ENCODE measurements at regions not wholly inside any gene's neighbourhood (a gene's known extent, or its start where the extent isn't known, plus 50 kb on each side); places are given as distances from the start of the nearest gene placed in this dataset.

GRCh38 chr13:63540061-63540460 is 2124.4 kb upstream of the PCDH20 start:
- Histone ChIP-seq H3K27me3 (replicated peaks in 1 of 2; ENCODE audit: control insufficient read depth in 2 of 2, insufficient read depth in 2 of 2, low read length in 1 of 2) (no peaks in the 10 kb centered on the region), H3K4me2 (ENCODE audit: control insufficient read depth, insufficient read depth) (no peak overlapping the region), H3K4me1 (ENCODE audit: control insufficient read depth, insufficient read depth, low read length) (no peaks in the 10 kb centered on the region), H4K20me1 (ENCODE audit: control insufficient read depth, insufficient read depth) (no peaks in the 10 kb centered on the region), H2AFZ (ENCODE audit: control insufficient read depth, low read depth, low read length) (no peak overlapping the region), H3K79me2 (ENCODE audit: control insufficient read depth, insufficient read depth, low read length) (no peaks in the 10 kb centered on the region), H3K27ac (ENCODE audit: control insufficient read depth, insufficient read depth) (no peak overlapping the region), H3K9ac (ENCODE audit: control insufficient read depth, insufficient read depth, low read length) (no peak overlapping the region), H3K36me3 (ENCODE audit: control insufficient read depth in 2 of 2, insufficient read depth in 2 of 2, low read length in 1 of 2) (no peaks in the 10 kb centered on the region), H3K4me3 (no peak overlapping the region), H3K9me3 (replicated peaks; ENCODE audit: control insufficient read depth, insufficient read depth, low read length) (no peaks in the 10 kb centered on the region)
- intact Hi-C loops (cut with micrococcal nuclease; ENCODE audit: unreplicated experiment) (no loop called here), in situ Hi-C loops (cut with MboI) (no loop called here)
- no TSS peak for BruUV-seq (replicated peaks)
- no peak for TF ChIP-seq MTA3 (IDR thresholded peaks at IDR 0.05; ENCODE audit: borderline replicate concordance, low read length)
- SMC1A ChIA-PET (ENCODE audit: uncharacterized antibody, unreplicated experiment) = no interaction called here
- 0% methylated on average over 1 of the region's 1 CpG for WGBS (ENCODE audit: insufficient coverage, insufficient replicate concordance, low lambda C conversion rate, missing lambda C conversion rate)
- CTCF ChIA-PET = no interaction called here
- ATAC-seq (no peak), DNase-seq (ENCODE audit: low read depth, low spot score) (no peak), FAIRE-seq (no peak)
- POLR2A ChIA-PET = no interaction called here
- RAD21 ChIA-PET (ENCODE audit: unreplicated experiment) = no interaction called here

DNA sequence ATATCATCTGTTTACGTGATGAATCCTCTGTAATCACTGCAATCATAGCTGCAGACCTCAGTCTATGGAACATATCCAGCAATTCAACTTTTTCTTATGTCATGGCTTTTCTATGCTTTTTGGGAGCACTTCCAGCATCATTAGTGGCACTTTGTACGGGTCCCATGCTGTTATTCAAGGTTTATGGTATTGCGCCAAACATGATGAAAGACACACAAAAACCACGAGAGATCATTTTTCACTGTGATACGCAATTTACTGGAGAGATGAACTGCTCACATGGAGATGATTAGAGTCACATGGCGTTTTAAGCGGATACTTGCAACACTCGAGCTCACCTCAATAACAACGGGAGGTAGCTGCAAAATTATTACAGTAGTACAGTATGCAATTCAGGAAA is 2101.7 kb upstream of the PCDH20 start:
- H3K4me1 ChIP-seq (ENCODE audit: control insufficient read depth, insufficient read depth, low read length) = no peaks in the 10 kb centered on the region
- no peak overlapping the region for H3K27ac ChIP-seq (ENCODE audit: control insufficient read depth, insufficient read depth)
- no peak for FAIRE-seq
- RAD21 ChIA-PET (ENCODE audit: unreplicated experiment) = no interaction called here
- no peaks in the 10 kb centered on the region for H4K20me1 ChIP-seq (ENCODE audit: control insufficient read depth, insufficient read depth)
- H3K4me2 ChIP-seq (ENCODE audit: control insufficient read depth, insufficient read depth) = no peak overlapping the region
- POLR2A ChIA-PET = no interaction called here
- no peaks in the 10 kb centered on the region for H3K36me3 ChIP-seq (ENCODE audit: control insufficient read depth in 2 of 2, insufficient read depth in 2 of 2, low read length in 1 of 2)
- SMC1A ChIA-PET (ENCODE audit: uncharacterized antibody, unreplicated experiment) = interaction anchor here (1.6 kb wide), 1 partner anchor 9 kb away, joined by 5 read pairs; no protein-coding TSS in a partner anchor
- WGBS (ENCODE audit: insufficient coverage, insufficient replicate concordance, low lambda C conversion rate, missing lambda C conversion rate) = 21% methylated on average over 9 of the region's 9 CpGs
- no TSS peak for BruUV-seq (replicated peaks)
- no peak for DNase-seq (ENCODE audit: low read depth, low spot score)
- no peak overlapping the region for H2AFZ ChIP-seq (ENCODE audit: control insufficient read depth, low read depth, low read length)
- no peak for ATAC-seq
- no peaks in the 10 kb centered on the region for H3K79me2 ChIP-seq (ENCODE audit: control insufficient read depth, insufficient read depth, low read length)
- intact Hi-C loops (cut with micrococcal nuclease; ENCODE audit: unreplicated experiment) = no loop called here
- no peak overlapping the region for H3K9ac ChIP-seq (ENCODE audit: control insufficient read depth, insufficient read depth, low read length)
- H3K4me3 ChIP-seq = no peak overlapping the region
- no peaks in the 10 kb centered on the region for H3K27me3 ChIP-seq (replicated peaks in 1 of 2; ENCODE audit: control insufficient read depth in 2 of 2, insufficient read depth in 2 of 2, low read length in 1 of 2)
- in situ Hi-C loops (cut with MboI) = no loop called here
- H3K9me3 ChIP-seq (replicated peaks; ENCODE audit: control insufficient read depth, insufficient read depth, low read length) = no peaks in the 10 kb centered on the region
- CTCF ChIA-PET = no interaction called here
- TF ChIP-seq, protein P1, sequence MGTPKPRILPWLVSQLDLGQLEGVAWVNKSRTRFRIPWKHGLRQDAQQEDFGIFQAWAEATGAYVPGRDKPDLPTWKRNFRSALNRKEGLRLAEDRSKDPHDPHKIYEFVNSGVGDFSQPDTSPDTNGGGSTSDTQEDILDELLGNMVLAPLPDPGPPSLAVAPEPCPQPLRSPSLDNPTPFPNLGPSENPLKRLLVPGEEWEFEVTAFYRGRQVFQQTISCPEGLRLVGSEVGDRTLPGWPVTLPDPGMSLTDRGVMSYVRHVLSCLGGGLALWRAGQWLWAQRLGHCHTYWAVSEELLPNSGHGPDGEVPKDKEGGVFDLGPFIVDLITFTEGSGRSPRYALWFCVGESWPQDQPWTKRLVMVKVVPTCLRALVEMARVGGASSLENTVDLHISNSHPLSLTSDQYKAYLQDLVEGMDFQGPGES (IDR thresholded peaks at IDR 0.05) = no peak
- TF ChIP-seq MTA2 (IDR thresholded peaks at IDR 0.05; ENCODE audit: low read depth) (no peak), RCOR1 (conservative IDR thresholded peaks at IDR 0.05; ENCODE audit: low read depth, low read length) (no peak), GABPA (IDR thresholded peaks at IDR 0.05; ENCODE audit: low read depth) (no peak), E2F8 (IDR thresholded peaks at IDR 0.05; ENCODE audit: low read depth, partially characterized antibody) (no peak), NBN (IDR thresholded peaks at IDR 0.05) (no peak), KLF5 (IDR thresholded peaks at IDR 0.05; ENCODE audit: partially characterized antibody) (no peak), FOXM1 (IDR thresholded peaks at IDR 0.05; ENCODE audit: low read depth, low read length) (no peak)
- TF ChIP-seq, protein P2, sequence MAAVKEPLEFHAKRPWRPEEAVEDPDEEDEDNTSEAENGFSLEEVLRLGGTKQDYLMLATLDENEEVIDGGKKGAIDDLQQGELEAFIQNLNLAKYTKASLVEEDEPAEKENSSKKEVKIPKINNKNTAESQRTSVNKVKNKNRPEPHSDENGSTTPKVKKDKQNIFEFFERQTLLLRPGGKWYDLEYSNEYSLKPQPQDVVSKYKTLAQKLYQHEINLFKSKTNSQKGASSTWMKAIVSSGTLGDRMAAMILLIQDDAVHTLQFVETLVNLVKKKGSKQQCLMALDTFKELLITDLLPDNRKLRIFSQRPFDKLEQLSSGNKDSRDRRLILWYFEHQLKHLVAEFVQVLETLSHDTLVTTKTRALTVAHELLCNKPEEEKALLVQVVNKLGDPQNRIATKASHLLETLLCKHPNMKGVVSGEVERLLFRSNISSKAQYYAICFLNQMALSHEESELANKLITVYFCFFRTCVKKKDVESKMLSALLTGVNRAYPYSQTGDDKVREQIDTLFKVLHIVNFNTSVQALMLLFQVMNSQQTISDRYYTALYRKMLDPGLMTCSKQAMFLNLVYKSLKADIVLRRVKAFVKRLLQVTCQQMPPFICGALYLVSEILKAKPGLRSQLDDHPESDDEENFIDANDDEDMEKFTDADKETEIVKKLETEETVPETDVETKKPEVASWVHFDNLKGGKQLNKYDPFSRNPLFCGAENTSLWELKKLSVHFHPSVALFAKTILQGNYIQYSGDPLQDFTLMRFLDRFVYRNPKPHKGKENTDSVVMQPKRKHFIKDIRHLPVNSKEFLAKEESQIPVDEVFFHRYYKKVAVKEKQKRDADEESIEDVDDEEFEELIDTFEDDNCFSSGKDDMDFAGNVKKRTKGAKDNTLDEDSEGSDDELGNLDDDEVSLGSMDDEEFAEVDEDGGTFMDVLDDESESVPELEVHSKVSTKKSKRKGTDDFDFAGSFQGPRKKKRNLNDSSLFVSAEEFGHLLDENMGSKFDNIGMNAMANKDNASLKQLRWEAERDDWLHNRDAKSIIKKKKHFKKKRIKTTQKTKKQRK (IDR thresholded peaks at IDR 0.05; ENCODE audit: low read depth, low read length) = no peak
- TF ChIP-seq, protein P3, sequence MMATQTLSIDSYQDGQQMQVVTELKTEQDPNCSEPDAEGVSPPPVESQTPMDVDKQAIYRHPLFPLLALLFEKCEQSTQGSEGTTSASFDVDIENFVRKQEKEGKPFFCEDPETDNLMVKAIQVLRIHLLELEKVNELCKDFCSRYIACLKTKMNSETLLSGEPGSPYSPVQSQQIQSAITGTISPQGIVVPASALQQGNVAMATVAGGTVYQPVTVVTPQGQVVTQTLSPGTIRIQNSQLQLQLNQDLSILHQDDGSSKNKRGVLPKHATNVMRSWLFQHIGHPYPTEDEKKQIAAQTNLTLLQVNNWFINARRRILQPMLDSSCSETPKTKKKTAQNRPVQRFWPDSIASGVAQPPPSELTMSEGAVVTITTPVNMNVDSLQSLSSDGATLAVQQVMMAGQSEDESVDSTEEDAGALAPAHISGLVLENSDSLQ (IDR thresholded peaks at IDR 0.05) = no peak
